Activated naive CD4-positive, alpha-beta T cell treated with anti-CD3 and anti-CD28 coated beads, Interleukin-2, amount 50 U/mL, for 24 hours (primary cell): ENCODE measurements at regions not wholly inside any gene's neighbourhood (a gene's known extent, or its start where the extent isn't known, plus 50 kb on each side); places are given as distances from the start of the nearest gene placed in this dataset.

Source experiments
- H3K27ac Mint-ChIP-seq: one replicate; pipeline ENCODE4 v1.8.0; 2021; ENCODE audit warnings: mild to moderate bottlenecking, mixed read lengths
- H3K27me3 Mint-ChIP-seq: one replicate; pipeline ENCODE4 v1.8.0; 2021; ENCODE audit warnings: mixed read lengths
- H3K36me3 Mint-ChIP-seq: one replicate; pipeline ENCODE4 v1.8.0; 2021; ENCODE audit warnings: mixed read lengths
- H3K4me1 Mint-ChIP-seq: one replicate; pipeline ENCODE4 v1.8.0; 2021; ENCODE audit warnings: mixed read lengths
- H3K4me3 Mint-ChIP-seq: one replicate; pipeline ENCODE4 v1.8.0; 2021; ENCODE audit warnings: mild to moderate bottlenecking, mixed read lengths
- H3K9me3 Mint-ChIP-seq: one replicate; pipeline ENCODE4 v1.8.0; 2021; ENCODE audit warnings: mixed read lengths

DNA sequence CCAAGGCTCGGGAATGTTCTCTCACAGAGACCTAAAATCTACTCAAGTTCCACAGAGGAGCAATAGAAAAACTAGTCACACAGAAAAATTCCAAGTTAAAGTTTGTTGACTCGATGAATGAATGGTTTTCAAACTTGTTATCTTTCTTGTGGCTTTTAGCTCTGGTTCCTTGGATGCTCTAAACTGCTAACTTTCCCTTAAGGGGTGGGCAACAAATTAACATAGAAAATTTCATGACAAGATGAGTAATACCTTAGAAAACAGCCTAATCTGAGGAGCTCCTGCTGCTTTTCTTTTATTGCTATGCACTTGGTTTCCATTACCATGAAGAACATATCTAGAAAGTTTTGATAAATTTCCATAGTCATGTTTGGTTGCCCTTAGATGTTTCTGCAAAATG lies 100.2 kb upstream of the CCDC112 start:
- Mint-ChIP-seq H3K27me3 (peaks cover 3% of the 10 kb centered on the region), H3K27ac (no peak overlapping the region), H3K36me3 (no peaks in the 10 kb centered on the region), H3K9me3 (no peaks in the 10 kb centered on the region), H3K4me1 (no peaks in the 10 kb centered on the region), H3K4me3 (no peak overlapping the region)

DNA sequence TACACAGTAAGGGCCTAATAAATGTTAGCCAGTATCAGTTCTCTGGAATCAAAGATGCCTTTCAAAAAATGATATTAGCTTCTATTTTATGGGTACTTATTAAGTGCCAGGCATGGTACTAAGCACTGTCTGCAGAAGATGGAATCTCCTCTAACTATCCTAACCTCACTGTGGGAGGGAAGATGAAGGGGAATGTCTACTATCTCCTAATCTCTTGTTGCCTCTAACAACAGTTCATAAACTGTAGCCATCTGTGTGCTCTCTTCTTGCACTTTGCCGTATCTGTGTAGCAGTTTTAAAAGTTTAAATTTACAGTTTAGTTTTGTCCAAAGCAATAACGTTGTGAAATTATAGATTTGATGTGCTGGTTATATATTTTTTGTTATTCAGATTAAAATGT lies 99.6 kb upstream of the CCDC112 start:
- H3K27ac Mint-ChIP-seq: no peak overlapping the region
- H3K4me1 Mint-ChIP-seq: no peaks in the 10 kb centered on the region
- peaks cover 3% of the 10 kb centered on the region for H3K27me3 Mint-ChIP-seq
- H3K36me3 Mint-ChIP-seq: no peaks in the 10 kb centered on the region
- no peak overlapping the region for H3K4me3 Mint-ChIP-seq
- no peaks in the 10 kb centered on the region for H3K9me3 Mint-ChIP-seq

DNA sequence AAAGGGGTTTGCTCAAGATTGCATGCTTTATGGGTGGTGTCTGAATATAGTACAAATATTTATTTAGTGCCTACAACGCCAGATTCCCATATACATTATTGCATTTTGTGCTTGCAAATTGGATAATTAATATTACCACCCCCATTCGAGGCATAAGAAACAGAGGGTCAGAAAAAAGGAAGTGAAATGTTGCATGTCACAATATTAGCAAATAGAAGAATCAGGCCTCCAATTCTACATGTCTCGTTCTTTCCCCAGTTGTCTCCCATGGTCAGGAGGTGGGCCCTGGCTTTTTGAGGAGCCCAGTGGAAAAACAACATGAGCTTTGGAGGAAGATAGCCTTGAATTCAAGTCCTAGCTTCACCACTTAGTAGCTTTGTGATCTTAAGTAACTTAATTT lies 98.1 kb upstream of the CCDC112 start:
- Mint-ChIP-seq H3K27ac (no peak overlapping the region), H3K4me3 (no peak overlapping the region), H3K27me3 (no peaks in the 10 kb centered on the region), H3K4me1 (no peaks in the 10 kb centered on the region), H3K36me3 (no peaks in the 10 kb centered on the region), H3K9me3 (no peaks in the 10 kb centered on the region)

DNA sequence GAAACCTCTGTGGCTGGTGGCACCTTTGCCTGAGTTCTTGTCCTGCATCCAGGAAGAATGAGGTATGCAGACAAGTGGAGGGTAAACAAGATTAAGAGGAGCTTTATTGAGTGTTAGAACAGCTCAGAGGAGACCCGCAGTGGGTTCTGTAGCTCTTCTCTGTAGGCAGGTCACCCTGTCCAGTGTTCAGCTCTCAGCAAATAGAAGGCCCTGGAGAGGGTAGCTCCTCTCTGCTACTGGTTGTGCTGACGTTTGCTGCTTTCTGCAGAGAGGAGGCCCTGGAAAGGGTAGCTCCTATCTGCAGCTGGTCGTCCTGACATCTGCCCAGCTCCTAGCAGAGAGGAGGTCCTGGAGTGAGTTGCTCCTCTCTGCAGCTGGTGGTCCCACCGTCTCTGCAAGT lies 96.8 kb upstream of the CCDC112 start:
- Mint-ChIP-seq H3K27ac (no peak overlapping the region), H3K27me3 (no peaks in the 10 kb centered on the region)

DNA sequence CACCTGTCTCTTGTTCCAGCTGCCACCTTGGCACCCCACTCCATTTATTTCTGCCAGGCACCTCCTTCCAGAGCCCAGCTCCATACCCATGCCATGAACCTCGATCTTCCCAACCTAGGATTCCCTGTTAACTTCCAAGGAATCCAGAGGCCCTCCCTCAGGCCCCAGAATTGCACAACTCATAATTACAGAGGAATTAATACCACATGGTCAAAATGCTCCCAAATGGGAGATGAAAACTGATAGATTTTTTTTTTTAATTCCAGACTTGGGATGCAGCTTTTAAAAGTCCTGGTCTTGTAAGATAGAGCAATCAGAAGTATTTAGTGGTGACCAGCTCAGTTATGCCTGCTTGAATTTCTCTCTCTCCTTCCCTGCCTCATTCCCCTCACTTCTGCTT lies 96.2 kb upstream of the CCDC112 start:
- no peaks in the 10 kb centered on the region for H3K9me3 Mint-ChIP-seq
- H3K4me3 Mint-ChIP-seq: no peak overlapping the region
- H3K4me1 Mint-ChIP-seq: no peaks in the 10 kb centered on the region
- no peaks in the 10 kb centered on the region for H3K27me3 Mint-ChIP-seq
- H3K36me3 Mint-ChIP-seq: no peaks in the 10 kb centered on the region
- H3K27ac Mint-ChIP-seq: no peak overlapping the region

More for the DNA sequence above, 96.8 kb upstream of the CCDC112 start:
- H3K4me1 Mint-ChIP-seq: no peaks in the 10 kb centered on the region
- no peaks in the 10 kb centered on the region for H3K36me3 Mint-ChIP-seq
- H3K4me3 Mint-ChIP-seq: no peak overlapping the region
- no peaks in the 10 kb centered on the region for H3K9me3 Mint-ChIP-seq

GRCh38 chr5:115391780-115392179 lies 95.3 kb upstream of the CCDC112 start:
- no peaks in the 10 kb centered on the region for H3K4me1 Mint-ChIP-seq

DNA sequence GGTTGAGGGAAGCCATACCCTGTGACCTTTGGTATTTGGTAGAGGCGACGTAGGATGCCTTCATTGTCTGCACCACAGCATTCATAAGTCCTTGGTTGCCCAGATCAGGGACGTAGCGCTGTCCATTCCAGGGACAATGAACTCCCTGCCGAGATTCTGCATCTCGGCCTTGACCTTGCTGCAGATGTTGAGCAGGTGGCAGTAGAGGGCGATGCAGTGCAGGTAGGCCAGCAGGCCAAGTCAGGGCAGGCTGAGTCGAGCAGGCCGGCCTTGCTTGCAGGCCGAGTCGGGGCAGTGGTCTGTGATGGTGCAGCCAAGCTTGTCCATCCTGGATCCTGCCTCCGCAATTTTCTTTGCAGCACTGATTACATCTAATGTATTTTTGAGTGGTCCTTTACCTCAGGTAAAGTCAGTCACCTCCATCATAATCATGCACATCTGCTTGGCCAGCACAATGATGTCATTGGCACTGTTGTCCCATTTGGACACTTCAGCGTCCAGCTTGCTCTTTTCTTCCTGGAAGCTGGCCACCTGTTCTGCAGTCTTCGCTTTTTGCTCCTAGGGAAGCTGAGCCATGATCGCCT lies 93.4 kb upstream of the CCDC112 start:
- Mint-ChIP-seq H3K4me3 (no peak overlapping the region), H3K4me1 (no peaks in the 10 kb centered on the region), H3K9me3 (no peaks in the 10 kb centered on the region), H3K27me3 (no peaks in the 10 kb centered on the region), H3K27ac (no peak overlapping the region), H3K36me3 (no peaks in the 10 kb centered on the region)

More at GRCh38 chr5:115391780-115392179, 95.3 kb upstream of the CCDC112 start:
- H3K27me3 Mint-ChIP-seq: no peaks in the 10 kb centered on the region
- H3K4me3 Mint-ChIP-seq: no peak overlapping the region
- H3K9me3 Mint-ChIP-seq: no peaks in the 10 kb centered on the region
- H3K27ac Mint-ChIP-seq: no peak overlapping the region
- no peaks in the 10 kb centered on the region for H3K36me3 Mint-ChIP-seq

DNA sequence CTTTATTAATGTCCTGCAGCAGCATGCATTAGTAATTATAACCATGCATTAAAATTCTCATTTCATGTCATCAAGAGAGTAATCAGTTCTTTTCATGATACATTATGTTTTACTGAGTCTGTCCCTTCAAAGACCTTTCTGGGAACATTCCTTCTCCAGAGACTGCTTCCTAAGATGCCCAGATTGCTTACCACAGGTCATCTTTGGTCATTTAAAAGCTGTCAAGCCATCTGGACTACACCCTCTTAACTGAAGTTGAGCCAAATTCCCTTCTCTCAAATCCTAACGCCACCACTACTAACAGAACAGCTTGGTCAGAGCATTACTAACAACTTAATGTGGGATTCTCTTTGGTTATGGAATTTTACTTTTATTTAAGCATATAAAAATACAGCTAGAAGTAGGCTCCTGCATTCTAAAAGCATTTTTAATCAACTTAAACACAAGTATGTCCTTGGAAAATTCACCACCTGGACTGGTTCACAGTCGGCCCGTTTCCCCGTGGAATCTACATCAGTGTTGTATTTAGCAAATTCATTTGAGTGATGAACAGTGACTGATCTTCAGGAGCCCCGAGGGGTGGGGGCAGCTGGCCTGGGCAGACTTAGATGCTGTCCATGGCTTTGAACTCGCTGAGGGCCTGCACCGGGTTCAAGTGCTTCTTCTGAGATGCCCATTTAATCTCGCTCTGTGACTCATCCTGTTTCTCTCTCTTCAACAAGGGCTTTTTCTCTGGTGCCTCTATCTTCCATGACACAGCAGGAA lies 92.8 kb upstream of the CCDC112 start:
- Mint-ChIP-seq H3K9me3 (no peaks in the 10 kb centered on the region), H3K4me1 (no peaks in the 10 kb centered on the region), H3K4me3 (no peak overlapping the region), H3K27me3 (no peaks in the 10 kb centered on the region), H3K36me3 (no peaks in the 10 kb centered on the region), H3K27ac (no peak overlapping the region)

DNA sequence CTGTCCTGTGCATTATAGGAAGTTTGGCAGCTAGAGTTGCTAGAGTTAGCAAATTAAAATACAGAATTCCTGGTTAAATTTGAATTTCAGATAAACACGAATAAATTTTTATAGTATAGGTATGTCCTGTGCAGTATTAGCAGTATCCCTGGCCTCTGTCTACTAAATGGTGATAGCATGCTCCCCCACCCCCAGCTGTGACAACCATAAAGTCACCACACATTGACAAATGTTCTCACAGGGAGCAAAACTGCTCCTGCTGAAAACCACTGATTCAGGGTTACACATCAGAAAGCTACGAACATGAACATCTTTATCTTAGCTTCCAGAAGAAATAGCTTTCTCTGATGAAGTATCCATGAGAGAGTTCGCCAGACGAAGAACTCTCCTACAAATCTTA lies 91.8 kb upstream of the CCDC112 start:
- H3K9me3 Mint-ChIP-seq: no peaks in the 10 kb centered on the region
- no peaks in the 10 kb centered on the region for H3K27me3 Mint-ChIP-seq
- H3K36me3 Mint-ChIP-seq: no peaks in the 10 kb centered on the region
- no peaks in the 10 kb centered on the region for H3K4me1 Mint-ChIP-seq
- no peak overlapping the region for H3K4me3 Mint-ChIP-seq
- H3K27ac Mint-ChIP-seq: no peak overlapping the region

GRCh38 chr5:115387816-115388215 lies 91.4 kb upstream of the CCDC112 start:
- H3K4me1 Mint-ChIP-seq: no peaks in the 10 kb centered on the region
- H3K9me3 Mint-ChIP-seq: no peaks in the 10 kb centered on the region
- H3K4me3 Mint-ChIP-seq: no peak overlapping the region
- H3K27me3 Mint-ChIP-seq: no peaks in the 10 kb centered on the region
- no peak overlapping the region for H3K27ac Mint-ChIP-seq
- no peaks in the 10 kb centered on the region for H3K36me3 Mint-ChIP-seq

GRCh38 chr5:115386657-115387056 lies 90.2 kb upstream of the CCDC112 start:
- Mint-ChIP-seq H3K4me1 (no peaks in the 10 kb centered on the region), H3K9me3 (no peaks in the 10 kb centered on the region), H3K4me3 (no peak overlapping the region), H3K36me3 (no peaks in the 10 kb centered on the region), H3K27ac (no peak overlapping the region), H3K27me3 (no peaks in the 10 kb centered on the region)

DNA sequence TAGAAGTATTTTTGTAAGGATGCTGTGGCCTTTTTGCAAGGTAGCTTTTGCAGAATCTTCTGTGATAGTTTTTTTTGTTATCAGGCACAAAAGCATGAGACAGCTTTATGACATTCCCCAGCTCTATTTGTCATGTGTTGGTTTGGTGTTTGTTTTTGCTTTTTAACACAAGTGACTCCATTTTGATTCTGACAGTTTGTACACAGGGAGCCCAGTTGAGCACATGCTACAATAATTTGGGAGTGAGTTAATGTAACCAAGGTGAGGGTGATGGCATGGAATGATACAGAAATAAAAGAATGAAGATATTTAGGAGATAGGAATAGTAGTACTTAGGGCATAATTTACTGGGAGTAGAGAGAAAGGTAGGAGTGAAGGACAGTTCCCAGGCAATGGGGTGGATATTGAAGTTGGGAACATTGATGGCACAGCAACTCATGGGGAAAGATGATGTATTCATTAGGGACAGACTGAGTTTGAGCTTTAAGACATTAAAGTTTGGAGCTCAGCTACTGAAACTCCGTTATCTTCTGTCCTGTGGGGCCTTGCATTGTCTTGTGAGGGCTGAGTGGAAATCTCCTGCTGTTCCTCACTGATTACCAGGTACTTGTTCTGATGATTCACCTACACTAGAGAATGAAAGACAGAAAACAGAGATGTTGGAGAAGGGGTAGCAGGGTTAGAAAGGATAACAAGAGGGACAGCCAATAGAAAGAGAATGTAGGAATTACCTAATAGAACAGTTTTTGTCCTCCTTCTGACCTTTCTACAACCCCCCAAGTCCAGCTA lies 88.3 kb upstream of the CCDC112 start:
- H3K36me3 Mint-ChIP-seq: no peaks in the 10 kb centered on the region
- no peaks in the 10 kb centered on the region for H3K9me3 Mint-ChIP-seq
- no peak overlapping the region for H3K4me3 Mint-ChIP-seq
- H3K27ac Mint-ChIP-seq: no peak overlapping the region
- no peaks in the 10 kb centered on the region for H3K4me1 Mint-ChIP-seq
- H3K27me3 Mint-ChIP-seq: no peaks in the 10 kb centered on the region

DNA sequence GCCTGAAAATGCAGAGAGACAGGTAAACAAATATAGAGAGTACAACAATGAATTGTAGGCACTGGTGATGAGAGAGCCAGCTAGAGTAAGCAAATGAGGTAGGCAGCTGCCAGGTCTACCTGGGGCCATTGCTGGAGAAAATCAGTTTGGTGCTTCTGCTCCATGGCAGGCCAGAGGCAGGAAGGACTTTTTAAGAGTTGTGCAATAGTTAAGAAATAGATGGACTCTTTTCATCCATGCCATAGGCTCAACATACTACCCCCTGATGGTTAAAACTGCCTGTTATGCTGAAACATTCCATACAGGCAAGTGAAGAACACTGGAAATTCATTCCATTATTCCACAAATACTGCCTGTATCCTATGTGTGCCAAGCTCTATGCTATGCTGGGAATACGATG lies 86.5 kb upstream of the CCDC112 start:
- H3K4me1 Mint-ChIP-seq: no peaks in the 10 kb centered on the region
- H3K27me3 Mint-ChIP-seq: no peaks in the 10 kb centered on the region
- no peak overlapping the region for H3K27ac Mint-ChIP-seq
- H3K36me3 Mint-ChIP-seq: no peaks in the 10 kb centered on the region
- no peak overlapping the region for H3K4me3 Mint-ChIP-seq
- H3K9me3 Mint-ChIP-seq: no peaks in the 10 kb centered on the region

DNA sequence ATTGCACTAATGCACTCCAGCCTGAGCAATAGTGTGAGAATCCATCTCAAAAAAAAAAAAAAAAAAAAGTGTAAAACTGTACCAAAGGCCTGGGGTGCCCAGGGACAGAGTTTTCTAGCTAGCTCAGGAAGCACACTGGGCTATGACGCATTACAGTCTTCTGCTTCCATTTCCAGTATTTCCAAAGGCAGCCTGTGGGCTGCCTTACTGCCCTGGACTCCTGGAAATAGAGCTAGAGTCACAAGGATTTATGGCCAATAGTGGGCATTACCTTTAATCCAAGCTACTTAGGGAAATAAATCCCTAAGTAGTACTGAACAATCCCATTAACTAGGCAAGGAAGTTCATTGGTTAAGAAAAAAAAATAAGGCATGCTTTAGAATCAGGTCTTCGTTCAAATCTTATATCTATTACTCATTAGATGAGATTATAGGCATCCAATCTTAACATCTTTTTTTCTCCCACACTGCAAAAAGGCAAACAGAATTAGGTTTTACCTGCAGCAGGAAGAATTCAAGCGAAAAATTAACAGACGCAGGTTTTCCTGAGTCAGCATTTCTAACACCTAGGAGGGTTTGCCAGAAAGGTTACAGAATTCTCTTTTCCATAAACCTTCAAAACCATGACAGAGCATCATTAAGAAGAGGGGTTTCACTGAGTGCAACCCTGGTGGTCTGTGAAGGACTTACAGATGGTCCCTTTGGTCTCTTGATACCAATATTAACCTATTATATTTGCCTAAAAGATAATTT lies 85.6 kb upstream of the CCDC112 start:
- H3K4me3 Mint-ChIP-seq: no peak overlapping the region
- no peak overlapping the region for H3K27ac Mint-ChIP-seq
- H3K27me3 Mint-ChIP-seq: no peaks in the 10 kb centered on the region
- no peaks in the 10 kb centered on the region for H3K36me3 Mint-ChIP-seq
- H3K9me3 Mint-ChIP-seq: no peaks in the 10 kb centered on the region
- H3K4me1 Mint-ChIP-seq: no peaks in the 10 kb centered on the region

DNA sequence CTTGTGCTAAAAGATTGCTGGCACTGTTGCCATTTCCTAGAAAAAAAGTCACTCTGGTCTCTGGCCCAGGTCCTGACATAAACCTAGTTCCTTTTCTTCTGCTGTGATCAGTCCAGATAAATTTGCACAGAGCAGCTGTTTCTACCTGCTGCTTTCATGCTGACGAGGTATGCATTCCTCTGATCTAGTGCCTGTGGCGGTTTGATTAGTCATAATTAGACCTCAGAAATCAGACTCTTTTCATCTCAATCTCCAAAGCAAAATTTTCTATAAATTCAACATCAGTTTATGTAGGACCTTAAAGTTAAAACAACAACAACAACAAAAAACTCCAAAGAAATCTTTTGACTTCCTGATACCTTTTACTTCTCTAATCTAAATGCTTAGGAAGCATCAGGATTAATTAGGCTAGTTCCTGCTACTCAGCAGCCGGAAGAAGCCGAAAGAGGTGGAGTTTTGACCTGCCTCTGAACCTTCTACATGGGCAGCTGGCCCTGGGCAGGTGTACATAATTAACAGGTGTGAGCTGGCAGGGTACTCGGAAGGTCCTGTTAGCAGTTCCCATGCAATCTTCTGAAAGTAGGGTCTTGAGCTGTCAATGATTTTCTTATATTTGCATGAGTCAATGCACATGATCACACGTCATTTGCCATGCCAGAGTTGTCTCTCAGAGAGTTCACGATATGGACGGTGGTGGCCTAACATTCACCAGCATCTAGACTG lies 83.3 kb upstream of the CCDC112 start:
- Mint-ChIP-seq H3K27me3 (no peaks in the 10 kb centered on the region), H3K9me3 (no peaks in the 10 kb centered on the region), H3K27ac (no peak overlapping the region), H3K4me1 (no peaks in the 10 kb centered on the region), H3K4me3 (no peak overlapping the region), H3K36me3 (no peaks in the 10 kb centered on the region)
